Uterus (tissue), 3 donors: ENCODE measurements at regions not wholly inside any gene's neighbourhood (a gene's known extent, or its start where the extent isn't known, plus 50 kb on each side); places are given as distances from the start of the nearest gene placed in this dataset.

Source experiments
- DNase-seq, 2 donors: peaks; one replicate each; pipeline ENCODE4 v3.0.0-alpha.2; 2019 to 2020
- H3K27ac ChIP-seq, 2 donors: fragments of 200-600 bp; sonication (generic); 1 replicate in 1 of 2; 2 replicates in 1 of 2; pipeline ENCODE4 v1.5.1; 2016 to 2018
- H3K27me3 ChIP-seq, 2 donors: fragments of 200-600 bp; sonication (generic); one replicate each; pipeline ENCODE4 v1.5.1; 2018 to 2019; ENCODE audit warnings: control low read depth in 1 of 2
- H3K36me3 ChIP-seq, 2 donors: fragments of 200-600 bp; sonication (generic); one replicate each; pipeline ENCODE4 v1.5.1; 2019; ENCODE audit warnings: control low read depth in 1 of 2
- H3K4me1 ChIP-seq, 2 donors: fragments of 200-600 bp; sonication (generic); one replicate each; pipeline ENCODE4 v1.5.1; 2018 to 2019; ENCODE audit warnings: control low read depth in 1 of 2
- H3K4me3 ChIP-seq, 2 donors: fragments of 200-600 bp; sonication (generic); 1 replicate in 1 of 2; 2 replicates in 1 of 2; pipeline ENCODE4 v1.5.1; 2018 to 2019; ENCODE audit warnings: mild to moderate bottlenecking in 1 of 2
- H3K9me3 ChIP-seq, 2 donors: fragments of 200-600 bp; sonication (generic); one replicate each; pipeline ENCODE4 v1.5.1; 2019; ENCODE audit warnings: control low read depth in 1 of 2
- CTCF ChIP-seq, 4 experiments: fragments of 200-600 bp in 2 of 4; fragments of 450-650 bp in 2 of 4; sonication (generic) in 2 of 4; IDR thresholded peaks; one replicate each; pipeline ENCODE4 v1.5.1; 2016 to 2019; ENCODE audit warnings: antibody characterized with exemption in 4 of 4, mild to moderate bottlenecking in 2 of 4, moderate library complexity in 1 of 4
- POLR2A ChIP-seq, 2 donors: fragments of 450-650 bp; IDR thresholded peaks; one replicate each; pipeline ENCODE4 v1.6.1; 2016; ENCODE audit warnings: antibody characterized with exemption in 2 of 2, mild to moderate bottlenecking in 1 of 2, moderate library complexity in 1 of 2
- intact Hi-C: fragments of 100-400 bp; cut with DNase I; formaldehyde crosslinking; loops from one replicate; pipeline ENCODE4 v1.15.1; 2023; ENCODE audit warnings: low total_unique reads
- donor health status: DM: yes; HTN: yes; CAD: no.

- intact Hi-C loops = no loop called here
- Histone ChIP-seq H3K9me3 (no peaks in the 10 kb centered on the region), H3K27me3 (no peaks in the 10 kb centered on the region), H3K36me3 (no peaks in the 10 kb centered on the region), H3K27ac (no peak overlapping the region), H3K4me3 (no peak overlapping the region), H3K4me1 (no peaks in the 10 kb centered on the region)
- no peak for TF ChIP-seq CTCF (IDR thresholded peaks at IDR 0.05)
- no peak for TF ChIP-seq POLR2A (IDR thresholded peaks at IDR 0.05)
- no peak for DNase-seq
Observed at GRCh38 chr1:222886194-222886854, 71.5 kb downstream of the DISP1 start.

GRCh38 chr1:222886878-222887351 lies 72.1 kb downstream of the DISP1 start:
- TF ChIP-seq CTCF (IDR thresholded peaks at IDR 0.05) = no peak
- no peak for TF ChIP-seq POLR2A (IDR thresholded peaks at IDR 0.05)
- Histone ChIP-seq H3K27ac (no peak overlapping the region), H3K27me3 (no peaks in the 10 kb centered on the region), H3K4me1 (no peaks in the 10 kb centered on the region), H3K36me3 (no peaks in the 10 kb centered on the region), H3K9me3 (no peaks in the 10 kb centered on the region), H3K4me3 (no peak overlapping the region)
- intact Hi-C loops = no loop called here
- DNase-seq = no peak

- Histone ChIP-seq H3K27me3 (no peaks in the 10 kb centered on the region), H3K4me1 (no peaks in the 10 kb centered on the region), H3K36me3 (no peaks in the 10 kb centered on the region), H3K9me3 (no peaks in the 10 kb centered on the region), H3K27ac (no peak overlapping the region), H3K4me3 (no peak overlapping the region)
- intact Hi-C loops = no loop called here
- TF ChIP-seq POLR2A (IDR thresholded peaks at IDR 0.05) = no peak
- DNase-seq = no peak
Observed at GRCh38 chr1:222889440-222889839, 74.6 kb downstream of the DISP1 start.

GRCh38 chr1:222890716-222891115 lies 75.9 kb downstream of the DISP1 start:
- Histone ChIP-seq H3K4me3 (no peak overlapping the region), H3K36me3 (no peaks in the 10 kb centered on the region), H3K9me3 (no peaks in the 10 kb centered on the region), H3K27ac (no peak overlapping the region), H3K4me1 (no peaks in the 10 kb centered on the region), H3K27me3 (no peaks in the 10 kb centered on the region)
- DNase-seq = no peak
- TF ChIP-seq CTCF (IDR thresholded peaks at IDR 0.05) = no peak
- TF ChIP-seq POLR2A (IDR thresholded peaks at IDR 0.05) = no peak
- intact Hi-C loops = no loop called here

GRCh38 chr1:222891578-222891977 lies 76.7 kb downstream of the DISP1 start:
- Histone ChIP-seq H3K27ac (no peak overlapping the region), H3K36me3 (no peaks in the 10 kb centered on the region), H3K9me3 (no peaks in the 10 kb centered on the region), H3K4me1 (no peaks in the 10 kb centered on the region), H3K27me3 (no peaks in the 10 kb centered on the region), H3K4me3 (no peak overlapping the region)
- no peak for DNase-seq
- intact Hi-C loops = no loop called here
- TF ChIP-seq POLR2A (IDR thresholded peaks at IDR 0.05) = no peak
- no peak for TF ChIP-seq CTCF (IDR thresholded peaks at IDR 0.05)
